HTR-8/SVneo (cell line): ENCODE measurements at regions not wholly inside any gene's neighbourhood (a gene's known extent, or its start where the extent isn't known, plus 50 kb on each side); places are given as distances from the start of the nearest gene placed in this dataset.
"Not testable (repeated sequence)": the region's sequence is repeated elsewhere in the genome, so short reads cannot be mapped to it uniquely, and the experiment has no call there.

Source experiments
- DNase-seq: peaks from one replicate; pipeline ENCODE4 v3.0.0; 2011; ENCODE audit warnings: low spot score, mixed read lengths; ENCODE audit not compliant: insufficient read length
- FAIRE-seq: peaks from 2 replicates; lab custom pipeline; 2011; peaks lifted over from hg19 to GRCh38; lab: Jason Lieb, UNC

DNA sequence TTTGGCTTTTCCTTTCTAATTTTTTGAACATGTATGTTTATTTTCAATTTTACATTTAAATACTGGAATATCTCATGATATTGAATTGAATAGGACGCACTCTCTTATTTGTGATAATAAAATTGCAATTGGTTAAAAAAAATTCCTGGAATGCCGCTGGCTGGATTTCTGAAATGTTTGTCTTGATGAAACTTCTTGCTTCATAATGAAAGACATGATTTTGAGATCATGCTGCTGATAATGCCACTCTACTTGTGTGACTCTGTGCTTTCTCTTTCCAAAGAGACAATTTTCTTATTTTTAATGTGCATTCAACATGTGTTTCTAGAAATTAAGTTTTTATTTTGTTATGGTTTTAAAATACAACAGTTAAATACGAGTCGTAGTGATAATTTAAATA is 465.7 kb upstream of the FAR2 start:
- DNase-seq (peak; percentile 5), FAIRE-seq (no peak)

DNA sequence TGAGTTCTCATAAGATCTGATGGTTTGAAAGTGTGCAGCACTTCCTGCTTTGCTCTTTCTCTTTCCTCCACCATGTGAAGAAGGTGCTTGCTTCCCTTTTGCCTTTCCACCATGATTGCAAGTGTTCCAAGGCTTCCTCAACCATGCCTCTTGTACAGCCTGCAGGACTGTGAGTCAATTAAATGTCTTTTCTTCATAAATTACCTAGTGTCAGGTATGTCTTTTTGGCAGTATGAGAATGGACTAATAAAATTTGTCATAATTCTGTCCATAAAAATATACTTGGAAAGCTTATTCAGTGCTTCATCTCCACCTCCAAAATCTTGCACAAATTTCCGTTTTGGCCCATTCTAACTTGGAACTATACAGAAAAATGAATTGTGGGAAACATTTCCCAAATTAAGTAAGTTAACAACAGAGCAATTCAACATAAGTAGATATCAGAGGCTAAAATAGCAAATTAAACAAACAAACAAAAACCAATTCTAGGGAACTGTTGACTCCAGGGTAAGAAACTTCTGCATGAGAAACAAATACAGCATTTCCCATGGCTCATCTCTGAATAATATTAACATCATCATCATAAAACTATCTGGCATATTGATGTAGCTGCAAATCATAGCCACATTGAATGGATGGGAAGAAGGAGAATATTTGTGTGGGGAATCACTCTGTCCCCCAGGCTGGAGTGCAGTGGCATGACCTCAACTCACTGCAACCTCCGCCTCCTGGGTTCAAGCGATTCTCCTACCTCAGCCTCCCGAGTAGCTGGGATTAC is 459.5 kb upstream of the FAR2 start:
- FAIRE-seq (no peak), DNase-seq (no peak)

DNA sequence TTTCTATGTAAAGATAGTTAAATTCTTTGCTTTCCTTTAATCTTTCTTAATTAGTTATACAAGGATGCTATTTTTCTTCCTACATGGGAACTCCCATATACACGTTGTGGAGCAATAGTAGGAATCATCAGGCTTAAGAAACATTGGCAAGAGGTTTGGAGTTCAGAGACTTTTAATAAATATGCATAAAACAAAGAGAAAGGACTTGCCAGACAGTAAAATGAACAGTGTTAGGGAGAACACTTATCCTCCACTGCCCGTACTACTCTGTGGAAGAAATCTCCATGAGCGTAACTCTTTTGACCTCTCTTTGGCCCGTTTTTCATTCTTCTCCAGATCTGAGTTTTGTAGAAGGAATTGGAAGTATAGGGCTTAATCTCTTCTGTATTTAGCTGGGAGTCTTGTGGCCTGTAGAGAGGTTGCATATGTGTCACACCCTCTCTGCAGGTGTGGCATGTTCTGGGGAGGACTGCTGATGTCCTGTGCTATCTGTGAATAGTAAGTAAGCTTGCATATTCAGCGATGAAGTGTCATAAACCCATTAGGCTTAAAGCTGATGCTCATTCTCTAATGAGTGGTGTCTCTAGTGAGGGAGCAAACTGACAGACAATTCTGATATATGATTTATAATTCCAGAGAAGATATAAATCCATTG is 455.4 kb upstream of the FAR2 start:
- FAIRE-seq: no peak

DNA sequence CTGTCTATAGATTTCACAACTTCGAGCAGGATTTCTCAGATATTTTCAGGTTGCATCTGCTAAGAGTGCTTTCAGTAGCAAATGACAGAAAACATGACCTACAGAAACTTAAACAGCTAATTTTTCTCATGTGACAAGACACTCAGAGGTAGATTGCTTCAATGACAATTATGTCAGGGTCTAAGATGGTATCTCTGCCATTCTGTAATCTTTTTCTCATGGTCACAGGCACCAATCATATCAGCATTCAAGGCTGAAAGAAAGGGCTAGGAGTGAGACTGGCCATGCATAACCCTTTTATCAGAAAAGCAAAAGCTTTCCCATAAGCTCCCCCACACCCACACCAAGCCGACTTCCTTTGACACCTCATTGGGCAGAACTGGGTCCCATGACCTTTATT is 450.5 kb upstream of the FAR2 start:
- DNase-seq (no peak), FAIRE-seq (no peak)

More for the DNA sequence above, 455.4 kb upstream of the FAR2 start:
- DNase-seq: no peak

DNA sequence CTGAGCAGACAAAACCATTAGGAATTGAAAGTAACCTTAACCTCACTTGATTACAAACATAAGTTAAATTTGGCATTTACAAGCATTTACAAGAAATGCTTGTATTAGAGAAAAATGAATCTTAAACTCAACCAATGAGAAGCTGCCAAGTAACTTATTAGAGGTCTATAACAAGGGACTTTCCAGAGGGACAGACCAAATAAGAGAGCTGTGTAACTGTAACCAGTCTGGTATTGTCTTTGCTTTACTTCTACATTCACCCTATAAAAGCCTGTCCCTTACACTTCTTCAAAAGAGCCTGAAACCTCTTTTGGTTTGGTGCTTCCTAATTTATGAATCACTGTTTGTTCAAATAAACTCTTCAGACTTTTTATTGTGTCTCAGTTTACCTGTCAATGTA is 450.0 kb upstream of the FAR2 start:
- DNase-seq (no peak), FAIRE-seq (no peak)

DNA sequence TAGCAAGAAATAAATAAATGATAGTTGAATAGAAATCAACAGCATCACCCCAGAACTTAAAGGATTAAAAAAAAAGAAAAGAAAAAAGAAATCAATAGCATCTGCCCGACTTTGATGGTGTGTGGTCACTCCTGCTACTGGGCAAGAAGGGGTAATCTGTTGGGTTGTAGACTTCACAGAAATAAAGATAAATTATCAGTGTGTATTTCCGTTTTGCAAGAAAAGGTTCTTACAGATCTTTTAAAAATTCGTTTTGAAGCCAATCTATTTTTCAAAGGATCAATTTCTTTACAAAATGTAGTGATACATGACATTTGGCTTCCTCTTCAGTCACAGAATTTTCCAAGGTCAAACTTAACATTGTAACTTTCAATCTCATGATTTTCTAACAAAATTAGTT is 448.9 kb upstream of the FAR2 start:
- DNase-seq (no peak), FAIRE-seq (no peak)

DNA sequence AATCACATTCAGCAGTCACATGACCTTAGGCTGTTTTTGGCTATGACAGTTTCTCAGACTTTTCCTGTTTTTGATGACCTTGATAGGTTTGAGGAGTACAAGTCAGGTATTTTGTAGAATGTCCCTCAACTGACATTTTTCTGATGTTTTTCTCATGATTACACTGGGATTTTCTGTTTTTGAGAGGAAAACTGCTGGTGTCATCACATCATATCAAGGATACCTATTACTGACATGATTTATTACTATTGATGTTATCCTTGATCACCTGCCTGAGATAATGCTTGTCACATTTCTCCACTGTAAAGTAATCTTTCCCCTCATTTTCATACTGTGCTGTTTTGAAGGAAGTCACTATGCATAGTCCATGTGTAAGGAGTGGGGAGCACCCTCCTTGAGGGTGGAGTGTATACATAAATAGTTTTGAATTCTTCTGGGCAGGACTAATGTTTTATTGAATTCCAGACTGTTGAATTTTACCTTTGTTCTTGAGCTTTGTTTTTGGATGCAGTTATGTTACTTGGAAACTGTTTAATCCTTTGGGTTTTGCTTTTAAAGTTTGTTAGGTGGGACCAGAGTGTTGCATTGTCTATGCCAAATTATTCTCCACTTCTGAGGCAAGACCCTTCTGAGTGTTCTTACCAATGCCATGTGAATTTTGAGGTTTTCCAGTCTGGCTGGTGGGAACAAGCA is 444.5 kb upstream of the FAR2 start:
- FAIRE-seq: no peak

DNA sequence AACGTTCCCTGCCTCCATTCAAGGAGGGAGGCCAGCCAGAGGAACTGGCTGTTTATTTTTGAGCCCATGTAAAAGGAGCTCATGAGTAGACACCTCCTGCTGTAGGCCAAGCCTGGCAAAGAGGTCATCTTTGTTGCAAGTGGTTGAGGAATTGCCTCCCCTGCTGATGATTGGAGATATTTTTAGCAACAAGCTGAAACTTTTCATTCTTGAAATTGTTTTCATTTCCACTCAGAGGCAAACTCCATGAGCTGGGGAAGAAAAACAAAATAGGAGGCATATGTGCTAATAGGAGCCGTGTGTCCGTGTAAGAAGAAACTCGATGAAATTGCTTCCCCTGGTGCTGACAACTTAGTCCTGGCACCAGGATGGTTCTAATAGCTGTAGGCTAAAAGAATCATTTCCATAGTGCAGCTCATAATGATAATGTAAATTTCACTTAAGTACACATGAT is 440.1 kb upstream of the FAR2 start:
- FAIRE-seq: no peak
- no peak for DNase-seq

More for the DNA sequence above, 444.5 kb upstream of the FAR2 start:
- DNase-seq: no peak

DNA sequence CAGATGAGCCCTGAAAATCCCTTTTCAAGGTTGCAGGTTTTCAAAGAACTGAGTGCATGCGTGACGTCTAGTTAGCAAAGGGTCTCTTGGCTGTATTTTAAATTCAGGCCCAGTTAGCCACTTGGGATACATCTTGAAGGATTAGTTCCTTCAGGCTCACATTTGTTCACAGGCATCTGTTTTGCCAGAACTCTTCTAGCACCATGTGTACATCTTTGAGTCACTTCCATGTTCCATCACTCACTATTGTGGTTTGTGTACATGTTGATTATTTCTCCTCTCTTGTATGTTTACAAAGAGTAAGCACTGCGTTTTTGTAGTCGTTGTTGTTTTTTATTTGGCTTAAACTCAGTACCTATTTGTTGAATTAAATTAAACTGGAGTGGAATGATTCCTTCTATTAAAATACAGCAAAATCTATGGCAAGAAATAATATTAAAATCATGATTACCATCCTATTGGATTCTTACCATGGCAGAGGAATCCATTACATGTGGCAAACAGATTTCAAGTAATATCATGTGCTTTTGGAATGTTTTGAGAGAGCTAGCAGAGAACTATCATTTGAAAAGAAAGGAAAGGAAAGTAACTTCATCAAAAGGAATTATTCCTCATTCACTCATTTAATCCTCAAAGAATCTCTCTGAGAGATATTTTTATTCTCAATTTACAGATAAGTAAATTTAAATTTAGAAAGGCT is 438.9 kb upstream of the FAR2 start:
- FAIRE-seq: no peak
- DNase-seq: no peak

DNA sequence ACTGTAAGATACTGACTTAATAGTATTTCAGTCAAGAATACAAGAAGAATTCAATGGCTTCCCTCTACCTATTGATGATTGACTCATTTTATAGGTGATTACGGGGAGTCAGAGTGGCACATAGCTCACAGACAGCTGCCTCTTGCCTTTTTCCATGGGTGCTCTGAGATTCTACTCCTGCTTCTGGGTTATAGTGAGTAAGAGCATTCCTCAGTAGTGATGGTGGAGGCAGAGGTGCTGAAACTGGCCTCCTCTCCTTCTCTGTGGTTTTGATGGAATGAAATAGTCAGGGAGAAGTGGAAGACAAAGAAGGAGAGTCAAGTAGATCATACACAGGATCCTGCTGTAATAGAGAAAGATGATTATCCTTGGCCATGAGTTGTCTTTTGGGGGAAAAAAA is 438.2 kb upstream of the FAR2 start:
- FAIRE-seq: no peak
- no peak for DNase-seq

DNA sequence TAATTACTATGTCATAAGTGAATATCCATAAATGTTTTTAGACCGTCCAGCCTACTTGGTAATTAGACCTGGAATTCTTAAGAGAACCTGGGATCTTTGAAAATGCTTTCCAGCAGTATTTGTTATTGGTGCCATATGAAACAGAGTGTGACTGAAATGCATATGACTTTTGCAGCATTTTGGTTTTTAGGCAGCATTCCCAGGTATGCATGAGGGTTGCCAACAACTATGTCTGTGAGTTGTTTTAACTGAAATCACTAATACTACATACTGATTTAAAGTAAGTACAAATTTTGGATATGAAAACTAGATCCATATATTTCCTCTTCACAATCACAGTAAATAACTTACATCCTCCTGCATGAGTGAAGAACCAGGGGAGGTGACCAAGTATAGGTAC is 437.7 kb upstream of the FAR2 start:
- no peak for FAIRE-seq
- no peak for DNase-seq

DNA sequence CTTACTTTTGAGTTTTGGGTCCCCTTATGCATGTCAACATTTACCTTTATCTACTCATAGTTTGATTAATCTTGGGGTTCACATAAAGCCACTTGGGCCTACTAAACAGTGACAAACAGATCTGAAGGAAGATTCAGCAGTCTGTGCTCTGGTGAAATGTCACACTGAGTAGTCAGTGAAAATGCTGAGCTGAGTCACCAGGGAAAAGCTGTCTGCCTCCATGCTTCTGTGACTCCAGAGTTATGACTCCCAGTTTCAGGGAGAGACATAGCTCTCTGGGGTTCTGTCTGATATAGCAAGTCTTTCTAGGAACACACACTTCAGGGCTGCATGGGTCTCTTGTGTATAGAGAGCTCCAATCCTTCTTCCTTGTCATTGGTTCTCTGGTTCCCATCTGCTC is 406.3 kb upstream of the FAR2 start:
- DNase-seq: no peak

DNA sequence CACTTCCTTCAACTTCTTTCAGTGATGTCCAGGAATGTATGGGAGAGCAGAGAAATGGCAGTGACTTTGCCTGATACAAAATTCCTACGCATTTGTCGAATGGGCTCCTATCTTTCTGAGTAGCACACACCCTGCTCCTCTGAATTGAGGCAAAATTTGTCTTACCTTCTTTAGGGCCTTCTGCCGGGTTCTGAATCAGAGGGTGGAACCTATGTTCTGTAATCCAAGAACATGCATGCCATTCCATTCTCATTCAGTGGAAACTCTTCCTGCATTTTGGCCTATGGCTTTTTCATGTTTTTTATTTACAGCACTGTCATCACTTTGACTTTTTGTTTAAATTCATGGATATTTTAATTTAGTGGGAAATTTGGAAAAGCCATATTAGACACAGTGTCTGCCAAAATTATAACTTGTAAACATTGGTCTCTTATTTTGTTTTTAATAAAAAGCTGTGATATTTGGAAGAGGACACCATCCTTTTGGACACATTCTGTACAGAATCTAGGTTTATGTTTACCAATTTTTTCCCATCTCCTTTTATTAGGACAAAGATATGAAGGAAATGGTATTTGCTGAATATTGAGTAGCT is 402.2 kb upstream of the FAR2 start:
- no peak for DNase-seq
- FAIRE-seq: no peak

More for the DNA sequence above, 406.3 kb upstream of the FAR2 start:
- FAIRE-seq: no peak

DNA sequence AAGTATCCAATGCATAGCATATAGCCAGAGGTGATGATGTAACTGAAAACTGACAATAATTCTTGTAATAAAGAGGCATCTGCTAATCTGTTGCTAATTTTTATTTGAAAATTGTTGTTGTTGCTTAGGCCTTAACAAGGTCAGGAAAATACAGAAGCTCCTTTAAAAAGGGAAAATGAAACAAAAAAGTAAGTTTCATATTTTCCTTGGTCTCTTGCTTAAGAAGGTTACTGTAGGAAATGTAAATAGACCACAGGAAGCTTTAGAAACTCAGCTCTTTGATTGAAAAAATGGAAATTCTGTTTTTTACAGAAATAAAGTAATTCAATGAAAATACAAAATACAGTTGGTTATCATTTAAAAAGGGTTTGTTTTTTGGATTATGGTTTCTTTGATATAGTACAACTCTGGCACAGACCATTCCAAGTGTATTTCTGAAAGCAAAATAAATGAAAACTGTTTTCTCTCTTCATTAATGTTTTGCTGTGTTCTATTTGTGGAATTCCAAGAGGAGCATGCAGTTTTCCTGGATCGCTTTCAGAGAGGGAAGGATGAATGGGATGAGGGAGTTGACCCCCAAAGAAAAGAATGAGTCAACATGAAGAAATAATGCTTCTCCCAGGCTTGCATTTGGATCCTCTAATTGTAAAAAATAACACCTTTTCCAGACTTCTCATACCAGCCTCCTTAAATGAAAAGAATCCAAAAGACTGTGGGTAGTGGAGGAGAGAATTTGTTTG is 398.0 kb upstream of the FAR2 start:
- DNase-seq (no peak), FAIRE-seq (no peak)

DNA sequence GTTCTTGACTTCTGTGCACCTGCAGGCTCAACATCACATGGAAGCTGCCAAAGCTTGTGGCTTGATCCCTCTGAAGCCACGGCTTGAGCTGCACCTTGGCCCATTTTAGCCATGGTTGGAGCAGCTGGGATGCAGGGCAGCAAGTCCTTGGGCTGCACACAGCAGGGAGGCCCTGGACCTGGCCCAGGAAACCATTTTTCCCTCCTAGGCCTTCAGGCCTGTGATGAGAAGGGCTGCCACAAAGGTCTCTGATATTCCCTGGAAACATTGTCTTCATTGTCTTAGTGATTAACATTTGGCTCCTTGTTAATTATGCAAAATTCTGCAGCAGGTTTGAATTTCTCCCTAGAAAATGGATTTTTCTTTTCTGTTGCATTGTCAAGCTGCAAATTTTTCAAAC is 394.1 kb upstream of the FAR2 start:
- DNase-seq: no peak
- FAIRE-seq: no peak

DNA sequence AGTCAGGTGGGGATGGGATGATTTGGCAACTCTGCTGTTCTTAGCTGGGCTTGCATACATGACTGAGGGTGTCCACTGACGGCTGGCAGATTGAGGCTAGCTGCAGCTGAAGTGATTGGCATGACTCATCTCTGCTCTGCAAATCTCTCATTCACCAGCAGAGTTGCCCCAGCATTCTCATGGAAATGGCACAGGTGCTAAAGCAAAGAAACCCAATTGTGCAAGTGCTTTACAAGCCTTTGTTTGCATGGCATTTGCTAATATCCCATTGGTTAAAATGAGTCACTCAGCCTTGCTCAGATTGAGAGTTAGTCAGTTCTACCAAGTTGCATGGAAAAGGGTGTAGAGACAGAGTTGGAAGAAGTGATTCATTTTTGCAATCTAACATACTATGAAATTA is 389.7 kb upstream of the FAR2 start:
- DNase-seq: no peak

DNA sequence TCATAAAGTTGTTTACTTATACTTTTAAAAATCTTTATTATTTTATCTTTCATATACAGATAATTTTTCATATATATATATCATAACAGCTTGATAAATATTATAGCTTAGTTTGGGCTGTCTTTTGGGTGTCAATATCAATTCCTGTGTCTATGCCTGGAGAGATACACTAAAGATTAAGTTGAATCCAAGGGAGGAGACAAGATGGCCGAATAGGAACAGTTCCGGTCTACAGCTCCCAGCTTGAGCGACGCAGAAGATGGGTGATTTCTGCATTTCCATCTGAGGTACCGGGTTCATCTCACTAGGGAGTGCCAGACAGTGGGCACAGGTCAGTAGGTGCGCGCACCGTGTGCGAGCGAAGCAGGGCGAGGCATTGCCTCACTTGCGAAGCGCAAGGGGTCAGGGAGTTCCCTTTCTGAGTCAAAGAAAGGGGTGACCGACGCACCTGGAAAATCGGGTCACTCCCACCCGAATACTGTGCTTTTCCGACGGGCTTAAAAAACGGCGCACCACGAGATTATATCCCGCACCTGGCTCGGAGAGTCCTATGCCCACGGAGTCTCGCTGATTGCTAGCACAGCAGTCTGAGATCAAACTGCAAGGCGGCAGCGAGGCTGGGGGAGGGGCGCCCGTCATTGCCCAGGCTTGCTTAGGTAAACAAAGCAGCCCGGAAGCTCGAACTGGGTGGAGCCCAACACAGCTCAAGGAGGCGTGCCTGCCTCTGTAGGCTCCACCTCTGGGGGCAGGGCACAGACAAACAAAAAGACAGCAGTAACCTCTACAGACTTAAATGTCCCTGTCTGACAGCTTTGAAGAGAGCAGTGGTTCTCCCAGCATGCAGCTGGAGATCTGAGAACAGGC is 388.8 kb upstream of the FAR2 start:
- FAIRE-seq, DNase-seq: not testable (repeated sequence)

More for the DNA sequence above, 389.7 kb upstream of the FAR2 start:
- FAIRE-seq: no peak

DNA sequence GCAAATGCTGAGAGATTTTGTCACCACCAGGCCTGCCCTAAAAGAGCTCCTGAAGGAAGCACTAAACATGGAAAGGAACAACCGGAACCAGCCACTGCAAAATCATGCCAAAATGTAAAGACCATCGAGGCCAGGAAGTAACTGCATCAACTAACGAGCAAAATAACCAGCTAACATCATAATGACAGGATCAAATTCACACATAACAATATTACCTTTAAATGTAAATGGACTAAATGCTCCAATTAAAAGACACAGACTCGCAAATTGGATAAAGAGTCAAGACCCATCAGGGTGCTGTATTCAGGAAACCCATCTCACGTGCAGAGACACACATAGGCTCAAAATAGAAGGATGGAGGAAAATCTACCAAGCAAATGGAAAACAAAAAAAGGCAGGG is 387.2 kb upstream of the FAR2 start:
- not testable (repeated sequence) for DNase-seq, FAIRE-seq

DNA sequence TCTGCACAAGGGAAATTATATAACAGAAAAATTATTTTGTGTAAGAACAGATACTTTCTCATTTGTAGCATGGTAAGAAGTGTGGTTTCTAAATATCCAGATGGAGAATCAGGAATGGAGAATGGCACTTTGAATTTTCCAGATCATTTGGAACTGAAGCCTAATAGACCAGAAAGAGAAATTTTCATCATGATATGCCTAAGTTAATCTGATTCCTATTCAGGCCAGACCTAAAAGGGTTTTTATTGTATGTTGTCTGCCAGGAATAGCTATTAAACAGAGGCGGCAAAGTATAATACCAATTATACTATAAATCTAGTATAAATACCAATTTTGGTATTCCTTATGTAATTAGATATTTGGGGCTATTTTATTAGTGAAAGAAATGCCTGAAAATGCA is 382.7 kb upstream of the FAR2 start:
- FAIRE-seq: no peak
- no peak for DNase-seq
